Breast epithelium (tissue), 4 donors: ENCODE measurements at regions not wholly inside any gene's neighbourhood (a gene's known extent, or its start where the extent isn't known, plus 50 kb on each side); places are given as distances from the start of the nearest gene placed in this dataset.

ENCODE experiments used
- DNase-seq, 2 donors: peaks; one replicate each; pipeline ENCODE4 v3.0.0-alpha.2; 2019; ENCODE audit warnings: low spot score in 2 of 2
- H3K27ac ChIP-seq, 2 donors: fragments of 200-600 bp; sonication (generic) in 1 of 2; one replicate each; pipeline ENCODE4 v1.5.1; 2016 to 2019; ENCODE audit warnings: mild to moderate bottlenecking in 1 of 2
- H3K27me3 ChIP-seq, 2 donors: fragments of 200-600 bp; sonication (generic) in 1 of 2; one replicate each; pipeline versions ENCODE4 v1.5.1 to v1.6.0; 2017 to 2019; ENCODE audit warnings: control low read depth in 1 of 2, mild to moderate bottlenecking in 1 of 2
- H3K36me3 ChIP-seq: fragments of 200-600 bp; one replicate; pipeline ENCODE4 v1.5.1; 2019
- H3K4me1 ChIP-seq, 2 donors: fragments of 200-600 bp; sonication (generic); one replicate each; pipeline ENCODE4 v1.5.1; 2016 to 2019; ENCODE audit warnings: control low read depth in 1 of 2
- H3K4me3 ChIP-seq, 3 donors: fragments of 200-600 bp; sonication (generic); 1 replicate in 2 of 3; 2 replicates in 1 of 3; pipeline ENCODE4 v1.5.1; 2016 to 2019; ENCODE audit warnings: mild to moderate bottlenecking in 3 of 3, moderate library complexity in 2 of 3
- H3K9me3 ChIP-seq, 2 donors: fragments of 200-600 bp; sonication (generic) in 1 of 2; one replicate each; pipeline ENCODE4 v1.5.1; 2016 to 2019; ENCODE audit warnings: control low read depth in 1 of 2
- CTCF ChIP-seq, 3 donors: fragments of 450-650 bp; IDR thresholded peaks; one replicate each; pipeline ENCODE4 v1.5.1; 2016 to 2017; ENCODE audit warnings: antibody characterized with exemption in 3 of 3, mild to moderate bottlenecking in 3 of 3, moderate library complexity in 3 of 3
- POLR2A ChIP-seq: fragments of 450-650 bp; IDR thresholded peaks from one replicate; pipeline ENCODE4 v1.6.1; 2016; ENCODE audit warnings: antibody characterized with exemption, mild to moderate bottlenecking, moderate library complexity
- POLR2AphosphoS5 ChIP-seq, 3 donors: sonication (generic); formaldehyde crosslinking; IDR thresholded peaks; one replicate each; pipeline ENCODE4 v1.6.1; 2017; ENCODE audit warnings: antibody characterized with exemption in 3 of 3
- intact Hi-C: fragments of 100-400 bp; cut with DNase I; formaldehyde crosslinking; loops from one replicate; pipeline ENCODE4 v1.15.1; 2023; ENCODE audit warnings: low total_unique reads

- H3K36me3 ChIP-seq = no peaks in the 10 kb centered on the region
- no peaks in the 10 kb centered on the region for H3K9me3 ChIP-seq
- no peaks in the 10 kb centered on the region for H3K4me1 ChIP-seq
- intact Hi-C loops = no loop called here
- TF ChIP-seq POLR2AphosphoS5 (IDR thresholded peaks at IDR 0.05) = no peak
- no peak for TF ChIP-seq CTCF (IDR thresholded peaks at IDR 0.05)
- no peak for TF ChIP-seq POLR2A
- H3K4me3 ChIP-seq = no peak overlapping the region
- no peak overlapping the region for H3K27ac ChIP-seq
- no peaks in the 10 kb centered on the region for H3K27me3 ChIP-seq
- no peak for DNase-seq
Measured at GRCh38 chr14:28488684-28489083, 277.9 kb upstream of the FOXG1 start.

- H3K27ac ChIP-seq = no peak overlapping the region
- no peaks in the 10 kb centered on the region for H3K27me3 ChIP-seq
- H3K9me3 ChIP-seq = no peaks in the 10 kb centered on the region
- H3K4me3 ChIP-seq = no peak overlapping the region
- DNase-seq = no peak
- no peaks in the 10 kb centered on the region for H3K36me3 ChIP-seq
- H3K4me1 ChIP-seq = no peaks in the 10 kb centered on the region
- intact Hi-C loops = no loop called here
- TF ChIP-seq CTCF (IDR thresholded peaks at IDR 0.05) (no peak), POLR2A (no peak), POLR2AphosphoS5 (IDR thresholded peaks at IDR 0.05) (no peak)
Measured at GRCh38 chr14:28493516-28493915, 273.1 kb upstream of the FOXG1 start.

DNA sequence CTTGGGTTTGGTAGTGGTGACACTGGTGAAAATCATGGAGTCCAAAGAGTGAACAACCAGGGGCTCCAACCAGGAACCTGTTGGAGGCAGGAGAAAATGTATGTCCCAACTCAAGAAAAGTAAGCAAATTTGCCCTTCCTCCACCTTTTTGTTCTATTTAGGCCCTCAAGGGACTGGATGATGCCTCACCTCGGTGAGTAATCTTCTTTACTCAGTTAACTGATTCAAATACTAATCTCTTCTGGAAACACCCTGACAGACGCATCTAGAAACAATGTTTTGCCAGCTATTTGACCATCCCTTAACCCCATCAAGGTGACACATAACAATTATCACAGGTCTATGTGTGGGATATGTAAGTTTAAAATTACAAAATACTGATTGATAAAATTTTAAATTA lies 272.4 kb upstream of the FOXG1 start:
- no peaks in the 10 kb centered on the region for H3K4me1 ChIP-seq
- intact Hi-C loops = no loop called here

GRCh38 chr14:28496364-28496763 lies 270.2 kb upstream of the FOXG1 start:
- TF ChIP-seq POLR2A = no peak
- TF ChIP-seq CTCF (IDR thresholded peaks at IDR 0.05) = no peak
- no peak for TF ChIP-seq POLR2AphosphoS5 (IDR thresholded peaks at IDR 0.05)
- no peaks in the 10 kb centered on the region for H3K36me3 ChIP-seq
- no peaks in the 10 kb centered on the region for H3K9me3 ChIP-seq
- DNase-seq = no peak
- intact Hi-C loops = no loop called here
- H3K4me3 ChIP-seq = no peak overlapping the region
- no peaks in the 10 kb centered on the region for H3K27me3 ChIP-seq
- no peak overlapping the region for H3K27ac ChIP-seq
- H3K4me1 ChIP-seq = no peaks in the 10 kb centered on the region

More for the DNA sequence above, 272.4 kb upstream of the FOXG1 start:
- no peak overlapping the region for H3K4me3 ChIP-seq
- no peaks in the 10 kb centered on the region for H3K36me3 ChIP-seq
- H3K27ac ChIP-seq = no peak overlapping the region
- no peak for TF ChIP-seq POLR2A
- TF ChIP-seq POLR2AphosphoS5 (IDR thresholded peaks at IDR 0.05) = no peak
- TF ChIP-seq CTCF (IDR thresholded peaks at IDR 0.05) = no peak
- H3K27me3 ChIP-seq = no peaks in the 10 kb centered on the region
- H3K9me3 ChIP-seq = no peaks in the 10 kb centered on the region
- DNase-seq = no peak

GRCh38 chr14:28502517-28502916 lies 264.1 kb upstream of the FOXG1 start:
- TF ChIP-seq POLR2AphosphoS5 (IDR thresholded peaks at IDR 0.05) (no peak), CTCF (IDR thresholded peaks at IDR 0.05) (no peak), POLR2A (no peak)
- Histone ChIP-seq H3K4me1 (no peaks in the 10 kb centered on the region), H3K36me3 (peaks cover 4% of the 10 kb centered on the region), H3K27me3 (no peaks in the 10 kb centered on the region), H3K27ac (no peak overlapping the region), H3K9me3 (no peaks in the 10 kb centered on the region), H3K4me3 (no peak overlapping the region)
- DNase-seq = no peak
- intact Hi-C loops = no loop called here
